ENCODE measurements at regions not wholly inside any gene's neighbourhood (a gene's known extent, or its start where the extent isn't known, plus 50 kb on each side); places are given as distances from the start of the nearest gene placed in this dataset.

DNA sequence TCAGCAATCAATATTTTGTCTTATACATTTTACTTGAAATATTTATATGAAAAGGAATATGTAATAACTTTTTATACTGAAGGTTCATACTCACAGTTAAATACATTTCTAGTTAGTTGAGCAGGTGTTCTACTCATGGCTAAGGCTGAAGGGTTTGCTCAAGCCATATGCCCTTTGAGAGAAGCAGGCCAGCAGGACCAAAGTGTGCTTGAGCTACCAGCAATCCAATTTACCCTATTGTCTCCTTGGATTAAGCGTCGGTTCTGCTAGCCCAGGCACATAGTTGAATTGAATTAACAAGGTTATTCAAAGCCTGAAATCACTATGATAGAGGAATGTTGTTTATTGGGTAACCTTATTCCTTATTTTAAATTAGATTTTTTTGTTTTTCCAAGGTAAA lies 151.5 kb upstream of the BACE2 start:
- H3K27ac ChIP-seq, result no peak overlapping the region
- TF ChIP-seq ZFX (IDR thresholded peaks at IDR 0.05; ENCODE audit: borderline replicate concordance), result no peak
- TF ChIP-seq, protein P1, sequence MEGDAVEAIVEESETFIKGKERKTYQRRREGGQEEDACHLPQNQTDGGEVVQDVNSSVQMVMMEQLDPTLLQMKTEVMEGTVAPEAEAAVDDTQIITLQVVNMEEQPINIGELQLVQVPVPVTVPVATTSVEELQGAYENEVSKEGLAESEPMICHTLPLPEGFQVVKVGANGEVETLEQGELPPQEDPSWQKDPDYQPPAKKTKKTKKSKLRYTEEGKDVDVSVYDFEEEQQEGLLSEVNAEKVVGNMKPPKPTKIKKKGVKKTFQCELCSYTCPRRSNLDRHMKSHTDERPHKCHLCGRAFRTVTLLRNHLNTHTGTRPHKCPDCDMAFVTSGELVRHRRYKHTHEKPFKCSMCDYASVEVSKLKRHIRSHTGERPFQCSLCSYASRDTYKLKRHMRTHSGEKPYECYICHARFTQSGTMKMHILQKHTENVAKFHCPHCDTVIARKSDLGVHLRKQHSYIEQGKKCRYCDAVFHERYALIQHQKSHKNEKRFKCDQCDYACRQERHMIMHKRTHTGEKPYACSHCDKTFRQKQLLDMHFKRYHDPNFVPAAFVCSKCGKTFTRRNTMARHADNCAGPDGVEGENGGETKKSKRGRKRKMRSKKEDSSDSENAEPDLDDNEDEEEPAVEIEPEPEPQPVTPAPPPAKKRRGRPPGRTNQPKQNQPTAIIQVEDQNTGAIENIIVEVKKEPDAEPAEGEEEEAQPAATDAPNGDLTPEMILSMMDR (IDR thresholded peaks at IDR 0.05), result no peak

DNA sequence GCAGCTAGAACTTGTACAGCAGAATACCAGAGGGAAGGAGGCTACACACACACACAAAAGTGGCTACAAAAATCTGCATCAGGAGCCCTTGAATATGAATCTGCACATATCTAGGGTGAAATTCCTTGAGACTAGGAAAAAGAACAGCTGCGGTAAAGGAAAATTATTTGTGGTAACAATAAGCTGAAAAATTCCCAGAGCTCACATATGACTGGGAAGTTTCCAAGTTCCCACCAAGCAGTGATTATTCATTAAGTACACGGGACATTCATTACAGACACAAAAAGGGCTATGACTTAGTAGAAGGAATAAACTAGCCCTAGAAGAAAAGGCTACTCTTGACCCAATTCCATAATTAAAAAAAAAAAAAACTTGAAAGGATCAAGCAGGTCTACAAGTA lies 149.5 kb upstream of the BACE2 start:
- no peak for TF ChIP-seq ZFX (IDR thresholded peaks at IDR 0.05; ENCODE audit: borderline replicate concordance)
- TF ChIP-seq, protein P1 (IDR thresholded peaks at IDR 0.05), result no peak
- H3K27ac ChIP-seq, result no peak overlapping the region

DNA sequence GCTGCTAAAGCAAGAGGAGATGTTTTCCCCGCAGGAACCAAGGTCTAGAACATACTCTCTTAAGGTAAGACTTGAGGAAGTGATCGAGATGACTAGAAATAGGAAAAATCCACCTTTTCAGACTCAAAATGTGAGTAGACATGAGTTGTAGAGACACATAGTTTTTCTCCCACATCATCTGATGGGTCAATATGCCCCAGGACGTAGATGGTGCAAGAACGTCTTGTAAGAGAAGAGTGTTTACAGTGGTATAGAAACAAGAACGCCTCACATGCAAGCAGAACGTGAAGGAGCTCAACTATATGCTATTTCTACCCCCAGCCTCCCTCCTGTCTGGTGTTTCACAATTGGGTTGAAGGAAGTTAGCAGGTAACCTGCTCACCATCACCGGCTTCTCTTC lies 144.0 kb upstream of the BACE2 start:
- no peak for TF ChIP-seq ZFX (IDR thresholded peaks at IDR 0.05; ENCODE audit: borderline replicate concordance)
- TF ChIP-seq, protein P1 (IDR thresholded peaks at IDR 0.05), result no peak
- no peak overlapping the region for H3K27ac ChIP-seq

DNA sequence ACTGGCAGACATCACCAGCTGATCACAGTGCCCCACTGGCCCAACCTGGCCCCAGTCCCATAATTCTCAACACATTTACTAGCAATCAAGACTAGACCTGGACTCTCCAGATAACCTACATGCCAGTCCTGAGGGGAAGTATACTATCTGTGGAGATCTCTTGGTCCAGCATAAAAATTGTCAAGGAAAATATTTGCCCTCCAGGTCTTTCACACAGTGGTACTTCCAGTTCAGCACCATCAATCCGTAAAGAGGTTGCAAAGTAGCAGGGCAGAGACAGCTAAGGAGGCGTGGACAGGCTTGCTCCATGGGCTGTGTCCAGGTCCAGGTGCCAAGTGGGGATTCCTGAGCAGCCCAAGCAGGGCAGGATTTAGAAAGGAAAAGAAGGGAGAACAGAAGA lies 143.6 kb upstream of the BACE2 start:
- no peak for TF ChIP-seq ZFX (IDR thresholded peaks at IDR 0.05; ENCODE audit: borderline replicate concordance)
- TF ChIP-seq, protein P1 (IDR thresholded peaks at IDR 0.05), result no peak
- H3K27ac ChIP-seq, result no peak overlapping the region

DNA sequence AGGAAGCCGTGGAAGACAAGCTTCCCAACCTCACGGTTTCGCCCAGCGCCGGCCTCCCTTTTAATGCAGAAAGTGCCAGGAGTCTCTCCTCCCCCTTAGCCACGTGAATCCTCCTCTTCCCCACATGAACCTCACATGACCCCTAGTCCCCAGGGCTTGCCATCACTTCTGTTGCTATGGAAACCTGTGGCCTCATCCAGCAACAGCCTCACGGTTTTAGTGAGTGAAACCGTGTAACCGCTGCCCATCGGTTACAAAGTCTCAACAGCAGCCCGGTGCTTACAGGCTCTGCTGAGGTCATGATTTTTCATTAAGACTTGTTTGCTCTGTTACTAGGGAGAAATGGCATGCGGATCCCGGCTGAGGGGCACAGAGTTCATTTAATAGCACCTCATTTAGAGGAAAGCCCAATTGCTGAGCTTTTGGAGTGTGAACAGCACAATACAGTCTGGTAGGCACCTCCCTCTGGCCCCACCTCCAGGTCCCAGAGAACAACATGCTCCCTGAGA lies 143.2 kb upstream of the BACE2 start:
- H3K27ac ChIP-seq, result no peak overlapping the region
- TF ChIP-seq, protein P1 (IDR thresholded peaks at IDR 0.05), result no peak
- TF ChIP-seq ZFX (IDR thresholded peaks at IDR 0.05; ENCODE audit: borderline replicate concordance), result no peak

DNA sequence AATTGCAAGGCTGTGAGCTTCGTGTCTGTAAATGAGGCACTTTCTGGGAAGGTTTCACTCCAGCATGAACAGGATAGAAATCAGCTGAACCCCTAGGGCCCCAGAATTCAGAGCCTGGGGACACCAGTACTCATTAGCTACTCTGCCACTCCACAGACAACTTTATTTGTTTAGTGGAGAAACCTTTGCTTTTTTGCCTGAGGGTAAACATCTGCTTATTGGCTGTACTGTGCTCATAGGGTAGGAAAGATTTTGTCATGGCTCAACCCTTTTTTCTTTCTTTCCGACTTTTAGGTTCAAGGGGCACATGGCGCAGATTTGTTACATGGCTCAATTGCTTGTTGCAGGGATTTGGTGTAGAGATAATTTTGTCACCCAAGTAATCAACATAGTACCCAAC lies 138.4 kb upstream of the BACE2 start:
- TF ChIP-seq, protein P1 (IDR thresholded peaks at IDR 0.05), result no peak
- TF ChIP-seq ZFX (IDR thresholded peaks at IDR 0.05; ENCODE audit: borderline replicate concordance), result no peak

DNA sequence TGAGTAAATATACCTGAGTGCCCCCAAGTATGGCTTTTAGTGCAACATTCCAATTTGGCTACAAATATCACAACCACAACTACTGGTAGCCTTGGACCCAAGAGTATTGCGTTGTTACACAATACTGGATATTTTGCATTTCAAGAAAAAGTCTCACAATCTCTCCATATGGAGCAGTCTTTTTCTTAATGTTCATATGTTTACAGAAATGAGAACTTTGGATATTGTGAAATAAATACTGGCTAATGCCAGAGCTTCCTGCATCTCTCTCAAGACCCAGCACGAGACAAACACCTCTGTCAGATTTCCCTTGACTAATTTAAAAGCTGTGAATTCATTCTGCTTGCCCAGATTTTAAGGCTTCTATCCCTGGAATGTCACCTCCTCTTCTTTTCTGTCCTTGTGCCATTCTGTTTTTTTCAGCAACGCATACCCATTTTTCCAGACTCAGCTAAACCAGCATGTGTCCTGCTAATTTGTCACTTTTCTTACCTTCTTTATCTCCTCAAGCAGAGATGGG lies 136.2 kb upstream of the BACE2 start:
- no peak for TF ChIP-seq ZFX (IDR thresholded peaks at IDR 0.05; ENCODE audit: borderline replicate concordance)
- TF ChIP-seq, protein P1 (IDR thresholded peaks at IDR 0.05), result no peak
- H3K27ac ChIP-seq, result no peak overlapping the region

More for the DNA sequence above, 138.4 kb upstream of the BACE2 start:
- H3K27ac ChIP-seq, result 0 out of 2 replicates have a peak overlapping the region, but pooled peaks have one; percentile 13

Data from 22Rv1 (cell line).